ENCODE measurements at regions not wholly inside any gene's neighbourhood (a gene's known extent, or its start where the extent isn't known, plus 50 kb on each side); places are given as distances from the start of the nearest gene placed in this dataset.

DNA sequence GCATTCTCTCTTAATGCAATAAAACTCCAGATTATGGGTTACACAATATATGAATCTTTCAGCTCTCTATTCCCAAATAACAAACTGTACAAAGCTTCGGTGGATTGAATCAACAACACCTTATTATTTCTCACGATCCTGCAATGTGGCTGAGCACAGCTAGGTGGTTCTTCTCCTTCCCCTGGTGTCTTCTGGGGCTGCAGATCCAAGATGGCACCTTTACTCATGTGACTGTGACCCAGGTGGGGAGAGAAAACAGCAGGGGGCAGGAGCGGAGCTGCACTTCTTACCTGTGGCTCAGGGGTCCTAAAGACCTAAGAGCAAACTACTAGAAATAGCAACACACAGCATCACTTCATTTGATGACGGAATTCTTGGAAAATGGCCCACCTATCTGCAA, 233.1 kb downstream of the IRX1 start:
- TF ChIP-seq EZH2phosphoT487 (IDR thresholded peaks at IDR 0.05; ENCODE audit: low read length): no peak
- no peak for TF ChIP-seq CTCF (IDR thresholded peaks at IDR 0.05; ENCODE audit: low read length)

Measured in MM.1S (cell line).